Adrenal gland (tissue), 5 donors: ENCODE measurements at regions not wholly inside any gene's neighbourhood (a gene's known extent, or its start where the extent isn't known, plus 50 kb on each side); places are given as distances from the start of the nearest gene placed in this dataset.

ENCODE experiments used
- CTCF ChIP-seq, 6 experiments: fragments of 450-650 bp in 4 of 6; fragments of 200-600 bp in 2 of 6; sonication (generic) in 1 of 6; IDR thresholded peaks; 1 replicate in 5 of 6; 2 replicates in 1 of 6; pipeline versions ENCODE4 v1.5.1 to v1.8.0; 2016 to 2021; ENCODE audit warnings: antibody characterized with exemption in 6 of 6, mild to moderate bottlenecking in 2 of 6, moderate library complexity in 1 of 6
- POLR2A ChIP-seq, 2 donors: fragments of 450-650 bp; IDR thresholded peaks; one replicate each; pipeline ENCODE4 v1.6.1; 2017; ENCODE audit warnings: antibody characterized with exemption in 2 of 2, mild to moderate bottlenecking in 2 of 2, moderate library complexity in 1 of 2
- donor health status: DM: no; HTN: no; CAD: no.

DNA sequence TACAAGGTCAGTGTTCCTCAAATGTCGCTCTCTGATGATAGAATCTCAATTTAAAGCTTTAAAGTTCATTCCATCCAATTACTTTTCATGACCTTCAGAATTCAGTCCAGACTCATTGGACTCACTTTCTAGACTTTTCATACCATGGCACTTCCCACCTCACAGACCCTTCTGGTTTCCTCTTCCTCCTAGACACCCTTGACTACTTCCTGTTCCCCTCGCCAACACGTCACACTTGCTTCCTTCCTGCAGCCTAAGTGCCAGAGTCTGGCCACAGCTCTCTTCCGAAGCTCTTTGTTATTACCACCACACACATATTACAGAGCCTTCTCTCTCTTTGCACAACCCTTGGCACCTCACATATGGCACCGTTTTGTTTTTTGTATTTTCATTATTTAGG is 59.1 kb upstream of the UMPS start:
- TF ChIP-seq CTCF (IDR thresholded peaks at IDR 0.05) (no peak), POLR2A (IDR thresholded peaks at IDR 0.05) (no peak)
